NCI-H82 treated with DMSO at 0.1 percent for 48 hours (cell line): ENCODE measurements at regions not wholly inside any gene's neighbourhood (a gene's known extent, or its start where the extent isn't known, plus 50 kb on each side); places are given as distances from the start of the nearest gene placed in this dataset.

Source experiments
- DNase-seq: peaks from one replicate; lab custom pipeline; 2025; ENCODE audit not compliant: unreplicated experiment; lab: John Stamatoyannopoulos, UW

GRCh38 chr5:62684310-62684709, 105.7 kb downstream of the LRRC70 start:
- DNase-seq: no peak

- DNase-seq: no peak
Observed at GRCh38 chr5:62682059-62682458, 103.4 kb downstream of the LRRC70 start.

- no peak for DNase-seq
Observed at GRCh38 chr5:62681117-62681850, 102.7 kb downstream of the LRRC70 start.

- no peak for DNase-seq
Observed at GRCh38 chr5:62680121-62680520, 101.5 kb downstream of the LRRC70 start.
